ENCODE measurements at regions not wholly inside any gene's neighbourhood (a gene's known extent, or its start where the extent isn't known, plus 50 kb on each side); places are given as distances from the start of the nearest gene placed in this dataset.
A peak's percentile ranks its signal among the peaks of the same experiment; 100 is the strongest.

- Histone ChIP-seq H3K27me3 (no peaks in the 10 kb centered on the region), H3K27ac (replicated peaks in 1 of 4) (peak overlapping the region in 1 of 4 donors; percentile 10), H3K36me3 (no peaks in the 10 kb centered on the region), H3K4me1 (peaks cover 0 to 23% (median 12%) of the 10 kb centered on the region in 4 donors), H3K4me3 (no peak overlapping the region), H3K9me3 (peaks cover 0 to 4% (median 0%) of the 10 kb centered on the region in 4 donors)
- WGBS, result 79% methylated on average over 1 of the region's 1 CpG
- DNase-seq (ENCODE audit: extremely low spot score), result no peak
- TF ChIP-seq EP300 (IDR thresholded peaks at IDR 0.05) (no peak), POLR2A (IDR thresholded peaks at IDR 0.05; ENCODE audit: low read depth) (no peak), POLR2AphosphoS5 (IDR thresholded peaks at IDR 0.05) (no peak)
- TF ChIP-seq, protein P1, sequence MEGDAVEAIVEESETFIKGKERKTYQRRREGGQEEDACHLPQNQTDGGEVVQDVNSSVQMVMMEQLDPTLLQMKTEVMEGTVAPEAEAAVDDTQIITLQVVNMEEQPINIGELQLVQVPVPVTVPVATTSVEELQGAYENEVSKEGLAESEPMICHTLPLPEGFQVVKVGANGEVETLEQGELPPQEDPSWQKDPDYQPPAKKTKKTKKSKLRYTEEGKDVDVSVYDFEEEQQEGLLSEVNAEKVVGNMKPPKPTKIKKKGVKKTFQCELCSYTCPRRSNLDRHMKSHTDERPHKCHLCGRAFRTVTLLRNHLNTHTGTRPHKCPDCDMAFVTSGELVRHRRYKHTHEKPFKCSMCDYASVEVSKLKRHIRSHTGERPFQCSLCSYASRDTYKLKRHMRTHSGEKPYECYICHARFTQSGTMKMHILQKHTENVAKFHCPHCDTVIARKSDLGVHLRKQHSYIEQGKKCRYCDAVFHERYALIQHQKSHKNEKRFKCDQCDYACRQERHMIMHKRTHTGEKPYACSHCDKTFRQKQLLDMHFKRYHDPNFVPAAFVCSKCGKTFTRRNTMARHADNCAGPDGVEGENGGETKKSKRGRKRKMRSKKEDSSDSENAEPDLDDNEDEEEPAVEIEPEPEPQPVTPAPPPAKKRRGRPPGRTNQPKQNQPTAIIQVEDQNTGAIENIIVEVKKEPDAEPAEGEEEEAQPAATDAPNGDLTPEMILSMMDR (IDR thresholded peaks at IDR 0.05), result no peak
- intact Hi-C loops (cut with DNase I), result no loop called here
Observed at GRCh38 chr6:122128445-122128844, 271.0 kb upstream of the HSF2 start.

GRCh38 chr6:122129313-122130025 lies 270.0 kb upstream of the HSF2 start:
- WGBS, result 92% methylated on average over 1 of the region's 1 CpG
- H3K9me3 ChIP-seq, result peaks cover 0 to 4% (median 0%) of the 10 kb centered on the region in 4 donors
- peaks cover 0 to 23% (median 12%) of the 10 kb centered on the region in 4 donors for H3K4me1 ChIP-seq
- intact Hi-C loops (cut with DNase I), result no loop called here
- peak in 1 of 2 donors; percentile 6 for TF ChIP-seq POLR2AphosphoS5 (IDR thresholded peaks at IDR 0.05)
- no peak for TF ChIP-seq POLR2A (IDR thresholded peaks at IDR 0.05; ENCODE audit: low read depth)
- TF ChIP-seq, protein P1 (IDR thresholded peaks at IDR 0.05), result no peak
- no peak for TF ChIP-seq EP300 (IDR thresholded peaks at IDR 0.05)
- no peak overlapping the region for H3K4me3 ChIP-seq
- DNase-seq (ENCODE audit: extremely low spot score), result no peak
- no peaks in the 10 kb centered on the region for H3K27me3 ChIP-seq
- peak overlapping the region; percentile 23 to 49 (median 38) for H3K27ac ChIP-seq (replicated peaks in 1 of 4)
- H3K36me3 ChIP-seq, result no peaks in the 10 kb centered on the region

DNA sequence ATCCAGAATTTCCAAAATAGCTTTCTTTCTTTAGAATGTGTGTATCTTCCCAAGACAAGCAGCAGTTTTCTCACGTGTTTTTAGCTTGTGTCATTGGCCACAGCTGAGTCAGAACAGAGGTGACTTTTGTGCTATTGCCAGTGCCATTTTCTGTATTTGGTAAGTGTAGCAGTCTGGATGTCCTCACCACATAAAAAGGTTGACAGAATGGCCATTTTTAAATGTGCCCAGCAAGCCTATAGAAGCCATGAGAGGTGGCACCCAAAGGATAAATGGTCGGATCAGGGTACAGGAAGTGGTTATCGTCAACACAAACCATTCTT lies 269.5 kb upstream of the HSF2 start:
- H3K36me3 ChIP-seq, result no peaks in the 10 kb centered on the region
- DNase-seq (ENCODE audit: extremely low spot score), result no peak
- H3K9me3 ChIP-seq, result peaks cover 0 to 4% (median 0%) of the 10 kb centered on the region in 4 donors
- H3K27me3 ChIP-seq, result no peaks in the 10 kb centered on the region
- no peak overlapping the region for H3K4me3 ChIP-seq
- peaks cover 0 to 23% (median 12%) of the 10 kb centered on the region in 4 donors for H3K4me1 ChIP-seq
- TF ChIP-seq, protein P1 (IDR thresholded peaks at IDR 0.05), result no peak
- TF ChIP-seq POLR2A (IDR thresholded peaks at IDR 0.05; ENCODE audit: low read depth) (no peak), POLR2AphosphoS5 (IDR thresholded peaks at IDR 0.05) (no peak), EP300 (IDR thresholded peaks at IDR 0.05) (no peak)
- 63% methylated on average over 3 of the region's 3 CpGs for WGBS
- intact Hi-C loops (cut with DNase I), result no loop called here
- peak overlapping the region; percentile 23 to 49 (median 38) for H3K27ac ChIP-seq (replicated peaks in 1 of 4)

- no peak overlapping the region for H3K4me3 ChIP-seq
- H3K4me1 ChIP-seq, result peaks cover 0 to 23% (median 12%) of the 10 kb centered on the region in 4 donors
- H3K27me3 ChIP-seq, result no peaks in the 10 kb centered on the region
- intact Hi-C loops (cut with DNase I), result no loop called here
- H3K36me3 ChIP-seq, result no peaks in the 10 kb centered on the region
- whole genome bisulfite sequencing, result 83% methylated on average over 2 of the region's 2 CpGs
- H3K27ac ChIP-seq (replicated peaks in 1 of 4), result peak overlapping the region in 3 of 4 donors; percentile 23 to 49 (median 47)
- no peak for DNase-seq (ENCODE audit: extremely low spot score)
- TF ChIP-seq, protein P1 (IDR thresholded peaks at IDR 0.05), result no peak
- TF ChIP-seq POLR2AphosphoS5 (IDR thresholded peaks at IDR 0.05), result no peak
- no peak for TF ChIP-seq POLR2A (IDR thresholded peaks at IDR 0.05; ENCODE audit: low read depth)
- no peak for TF ChIP-seq EP300 (IDR thresholded peaks at IDR 0.05)
- H3K9me3 ChIP-seq, result peaks cover 0 to 4% (median 0%) of the 10 kb centered on the region in 4 donors
Observed at GRCh38 chr6:122130518-122130917, 268.9 kb upstream of the HSF2 start.
